HEK293T (cell line): ENCODE measurements at regions not wholly inside any gene's neighbourhood (a gene's known extent, or its start where the extent isn't known, plus 50 kb on each side); places are given as distances from the start of the nearest gene placed in this dataset.

Source experiments
- CTCF ChIA-PET: fragments of 350-600 bp; formaldehyde crosslinking; extraction: SDS; loops from one replicate; lab custom pipeline; 2021; ENCODE audit warnings: antibody characterized with exemption, inconsistent platforms; lab: Yijun Ruan, JAX
- POLR2A ChIA-PET: fragments of 350-600 bp; formaldehyde crosslinking; extraction: SDS; loops from one replicate; lab custom pipeline; 2020; ENCODE audit warnings: antibody characterized with exemption, inconsistent platforms; lab: Yijun Ruan, JAX
- DNase-seq: peaks from one replicate; pipeline ENCODE4 v3.0.0; 2012; ENCODE audit warnings: mixed read lengths; ENCODE audit errors: extremely low spot score
- ARNT ChIP-seq: fragments of 450-650 bp; IDR thresholded peaks from 2 replicates; pipeline ENCODE4 v1.6.1; 2017; ENCODE audit warnings: mild to moderate bottlenecking
- BHLHE40 ChIP-seq: fragments of 450-650 bp; IDR thresholded peaks from 2 replicates; pipeline ENCODE4 v1.6.1; 2016; ENCODE audit warnings: mild to moderate bottlenecking, moderate library complexity, borderline replicate concordance
- CTBP1 ChIP-seq: fragments of 450-650 bp; IDR thresholded peaks from 2 replicates; pipeline ENCODE4 v1.6.1; 2016; ENCODE audit warnings: borderline replicate concordance
- ELF4 ChIP-seq: fragments of 450-650 bp; IDR thresholded peaks from 2 replicates; pipeline ENCODE4 v1.6.1; 2017; ENCODE audit warnings: antibody characterized with exemption
- FOXA1 ChIP-seq: fragments of 450-650 bp; IDR thresholded peaks from 2 replicates; pipeline ENCODE4 v1.6.1; 2016; ENCODE audit warnings: mild to moderate bottlenecking
- FOXK2 ChIP-seq: fragments of 450-650 bp; IDR thresholded peaks from 2 replicates; pipeline ENCODE4 v1.6.1; 2016; ENCODE audit warnings: mild to moderate bottlenecking
- FOXM1 ChIP-seq: fragments of 450-650 bp; IDR thresholded peaks from 2 replicates; pipeline ENCODE4 v1.6.1; 2017; ENCODE audit warnings: mild to moderate bottlenecking, borderline replicate concordance
- HDGF ChIP-seq: fragments of 450-650 bp; IDR thresholded peaks from 2 replicates; pipeline ENCODE4 v1.6.1; 2017; ENCODE audit warnings: antibody characterized with exemption, borderline replicate concordance
- L3MBTL2 ChIP-seq: fragments of 450-650 bp; conservative IDR thresholded peaks from 2 replicates; pipeline ENCODE4 v1.6.1; 2016; ENCODE audit warnings: mild to moderate bottlenecking
- LEF1 ChIP-seq: fragments of 450-650 bp; IDR thresholded peaks from 2 replicates; pipeline ENCODE4 v1.6.1; 2017; ENCODE audit warnings: mild to moderate bottlenecking, borderline replicate concordance
- NFRKB ChIP-seq: fragments of 450-650 bp; IDR thresholded peaks from 2 replicates; pipeline ENCODE4 v1.6.1; 2016; ENCODE audit warnings: mild to moderate bottlenecking, moderate library complexity
- PKNOX1 ChIP-seq: fragments of 450-650 bp; IDR thresholded peaks from 2 replicates; pipeline ENCODE4 v1.6.1; 2016
- SP1 ChIP-seq: fragments of 450-650 bp; IDR thresholded peaks from 2 replicates; pipeline ENCODE4 v1.6.1; 2017
- SUZ12 ChIP-seq: fragments of 450-650 bp; IDR thresholded peaks from 2 replicates; pipeline ENCODE4 v1.6.1; 2016; ENCODE audit warnings: mild to moderate bottlenecking
- TARDBP ChIP-seq: fragments of 450-650 bp; IDR thresholded peaks from 2 replicates; pipeline ENCODE4 v1.6.1; 2016
- ZNF384 ChIP-seq: fragments of 450-650 bp; IDR thresholded peaks from 2 replicates; pipeline ENCODE4 v1.6.1; 2016

GRCh38 chr2:129791712-129792111 lies 187.8 kb upstream of the RAB6C start:
- CTCF ChIA-PET, result no interaction called here
- POLR2A ChIA-PET, result no interaction called here
- no peak for DNase-seq
- TF ChIP-seq FOXA1 (no peak), ARNT (no peak), L3MBTL2 (no peak), BHLHE40 (no peak), SUZ12 (no peak), HDGF (no peak), PKNOX1 (no peak), CTBP1 (no peak)

- POLR2A ChIA-PET, result no interaction called here
- DNase-seq, result no peak
- CTCF ChIA-PET, result no interaction called here
- no peak for TF ChIP-seq BHLHE40
These were observed 186.0 kb upstream of the RAB6C start for GRCh38 chr2:129793431-129793902.

GRCh38 chr2:129794116-129794515 lies 185.3 kb upstream of the RAB6C start:
- no peak for DNase-seq
- CTCF ChIA-PET, result no interaction called here
- POLR2A ChIA-PET, result no interaction called here
- TF ChIP-seq HDGF (no peak), BHLHE40 (no peak), FOXM1 (no peak), FOXK2 (no peak), SP1 (no peak), ZNF384 (no peak)

- POLR2A ChIA-PET, result no interaction called here
- no peak for DNase-seq
- no peak for TF ChIP-seq PKNOX1
- CTCF ChIA-PET, result no interaction called here
These were observed 184.9 kb upstream of the RAB6C start for GRCh38 chr2:129794540-129794939.

GRCh38 chr2:129796225-129796624 lies 183.2 kb upstream of the RAB6C start:
- DNase-seq, result no peak
- TF ChIP-seq SP1, result no peak
- TF ChIP-seq FOXM1, result no peak
- TF ChIP-seq FOXK2, result no peak
- no peak for TF ChIP-seq PKNOX1
- no peak for TF ChIP-seq L3MBTL2
- no peak for TF ChIP-seq CTBP1
- TF ChIP-seq SUZ12, result no peak
- TF ChIP-seq FOXA1, result no peak
- no peak for TF ChIP-seq LEF1
- TF ChIP-seq BHLHE40, result no peak
- ChIA-PET POLR2A (no interaction called here), CTCF (no interaction called here)

- CTCF ChIA-PET, result no interaction called here
- no peak for DNase-seq
- TF ChIP-seq CTBP1 (no peak), LEF1 (no peak), NFRKB (no peak), PKNOX1 (no peak), SP1 (no peak), SUZ12 (no peak), FOXA1 (no peak), L3MBTL2 (no peak), FOXK2 (no peak), ZNF384 (no peak), FOXM1 (no peak), ARNT (no peak), ELF4 (no peak), BHLHE40 (no peak), HDGF (no peak), TARDBP (no peak)
- POLR2A ChIA-PET, result no interaction called here
These were observed 182.5 kb upstream of the RAB6C start for GRCh38 chr2:129796801-129797488.
